ENCODE measurements at regions not wholly inside any gene's neighbourhood (a gene's known extent, or its start where the extent isn't known, plus 50 kb on each side); places are given as distances from the start of the nearest gene placed in this dataset.
"Not testable (repeated sequence)": the region's sequence is repeated elsewhere in the genome, so short reads cannot be mapped to it uniquely, and the experiment has no call there.

DNA sequence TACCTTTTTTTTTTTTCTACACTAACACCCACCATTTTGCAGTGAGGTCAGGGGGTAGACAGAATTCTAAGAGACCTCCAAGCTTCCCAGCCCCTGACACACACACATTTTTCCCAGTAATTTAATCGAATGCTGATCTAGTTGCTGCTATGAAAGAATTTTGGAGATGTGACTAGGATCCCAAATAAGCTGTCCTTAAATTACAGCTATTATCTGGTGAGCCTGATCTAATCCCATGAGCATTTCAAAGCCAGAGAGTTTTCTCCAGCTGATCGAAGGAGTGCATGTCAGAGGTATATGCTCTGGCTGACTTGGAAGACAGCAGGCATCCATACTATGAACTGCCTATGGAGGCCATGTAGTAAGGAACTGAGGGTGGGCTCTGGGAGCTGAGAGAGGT is 503.8 kb upstream of the MARCKS start:
- DNase-seq (ENCODE audit: low read depth in 3 of 3, low spot score in 2 of 3), result no peak

DNA sequence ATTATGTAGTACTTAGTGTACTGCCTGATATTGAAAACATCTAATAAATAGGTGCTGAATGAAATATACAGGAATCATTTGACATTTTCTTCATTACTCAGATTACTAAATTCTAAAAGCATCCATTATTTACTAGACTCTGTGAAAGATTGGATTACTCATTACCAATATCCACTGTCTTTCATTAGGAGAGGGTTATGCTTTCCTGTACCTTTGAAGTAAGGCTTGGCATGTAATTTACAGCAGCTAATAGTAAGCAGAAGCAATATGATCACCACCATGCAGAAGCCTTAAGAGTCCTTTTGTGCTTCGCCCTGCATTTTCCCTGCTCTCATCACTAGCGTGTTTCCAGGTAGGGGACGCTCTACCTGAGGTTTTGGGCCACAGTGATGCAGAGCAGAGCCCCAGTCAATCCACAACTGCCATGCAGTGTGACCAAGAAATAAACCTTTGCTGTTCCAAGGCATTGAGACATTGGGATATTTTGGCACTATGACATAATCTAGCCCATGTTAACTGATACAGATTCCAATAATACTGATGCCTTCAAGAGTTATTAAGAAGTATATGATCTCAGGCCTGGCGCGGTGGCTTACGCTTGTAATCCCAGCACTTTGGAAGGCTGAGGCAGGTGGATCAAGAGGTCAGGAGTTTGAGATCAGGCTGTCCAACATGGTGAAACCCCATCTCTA is 502.8 kb upstream of the MARCKS start:
- DNase-seq (ENCODE audit: low read depth in 3 of 3, low spot score in 2 of 3), result no peak

DNA sequence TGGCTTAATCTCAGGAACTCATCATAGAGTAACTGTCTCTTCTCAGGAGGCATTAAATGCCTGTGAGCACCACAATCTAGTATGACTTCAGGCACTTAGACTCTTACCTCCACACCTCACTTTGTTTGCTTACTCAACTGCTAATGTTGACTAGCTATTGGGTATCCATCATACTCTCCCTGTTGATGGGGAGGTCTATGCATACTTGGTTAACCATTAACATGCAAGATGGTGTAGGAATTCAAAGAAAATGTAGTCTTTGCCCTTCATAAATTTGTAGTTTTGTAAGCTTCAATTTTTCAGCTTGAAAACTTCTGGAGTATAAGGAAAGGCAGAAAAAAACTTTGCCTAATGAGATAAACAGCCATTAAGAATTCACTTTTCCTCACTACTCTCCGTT is 501.0 kb upstream of the MARCKS start:
- no peak for DNase-seq (ENCODE audit: low read depth in 3 of 3, low spot score in 2 of 3)

DNA sequence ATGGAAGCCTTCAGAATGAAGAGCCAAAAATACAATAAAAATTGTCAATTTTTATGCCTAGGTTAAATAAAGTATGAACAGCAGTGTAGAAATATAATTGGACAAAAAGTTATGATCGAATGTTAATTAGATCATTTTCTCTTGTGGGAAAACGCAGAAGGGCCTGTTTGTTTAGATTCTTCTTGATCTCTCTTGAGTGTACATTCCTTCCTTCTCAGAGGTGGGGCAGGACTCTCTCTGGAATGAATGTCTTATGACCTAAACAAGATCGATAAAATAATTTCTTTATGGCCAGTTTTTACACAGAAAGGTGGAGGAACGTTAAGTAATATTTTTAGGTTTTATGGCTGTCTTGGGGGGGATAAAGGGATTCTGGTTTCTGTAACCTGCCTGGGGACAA is 500.1 kb upstream of the MARCKS start:
- no peak for DNase-seq (ENCODE audit: low read depth in 3 of 3, low spot score in 2 of 3)

DNA sequence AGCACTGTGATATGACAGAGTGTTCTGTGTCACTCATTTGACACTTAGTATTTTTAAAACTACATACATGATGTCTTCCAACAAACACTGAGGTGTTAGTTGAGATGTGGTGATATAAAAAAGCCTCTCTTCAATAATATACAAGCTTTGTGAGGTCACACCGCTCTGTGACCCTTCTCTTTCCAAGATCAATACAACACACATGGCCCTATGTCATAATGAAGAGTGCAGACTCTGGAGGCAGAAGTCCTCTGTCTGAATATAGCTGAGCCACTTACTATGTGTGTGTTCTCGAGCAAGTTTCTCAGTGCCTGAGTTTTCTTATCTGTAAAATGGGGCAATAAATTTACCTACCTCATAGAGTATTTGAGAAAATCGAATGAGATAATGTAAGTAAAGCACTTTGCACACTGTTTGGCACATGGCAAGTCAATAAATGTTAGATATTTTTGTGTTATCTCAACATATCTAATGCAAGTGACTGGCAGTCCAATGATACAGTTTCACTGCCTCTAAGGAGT is 499.0 kb upstream of the MARCKS start:
- DNase-seq (ENCODE audit: low read depth in 3 of 3, low spot score in 2 of 3), result no peak

DNA sequence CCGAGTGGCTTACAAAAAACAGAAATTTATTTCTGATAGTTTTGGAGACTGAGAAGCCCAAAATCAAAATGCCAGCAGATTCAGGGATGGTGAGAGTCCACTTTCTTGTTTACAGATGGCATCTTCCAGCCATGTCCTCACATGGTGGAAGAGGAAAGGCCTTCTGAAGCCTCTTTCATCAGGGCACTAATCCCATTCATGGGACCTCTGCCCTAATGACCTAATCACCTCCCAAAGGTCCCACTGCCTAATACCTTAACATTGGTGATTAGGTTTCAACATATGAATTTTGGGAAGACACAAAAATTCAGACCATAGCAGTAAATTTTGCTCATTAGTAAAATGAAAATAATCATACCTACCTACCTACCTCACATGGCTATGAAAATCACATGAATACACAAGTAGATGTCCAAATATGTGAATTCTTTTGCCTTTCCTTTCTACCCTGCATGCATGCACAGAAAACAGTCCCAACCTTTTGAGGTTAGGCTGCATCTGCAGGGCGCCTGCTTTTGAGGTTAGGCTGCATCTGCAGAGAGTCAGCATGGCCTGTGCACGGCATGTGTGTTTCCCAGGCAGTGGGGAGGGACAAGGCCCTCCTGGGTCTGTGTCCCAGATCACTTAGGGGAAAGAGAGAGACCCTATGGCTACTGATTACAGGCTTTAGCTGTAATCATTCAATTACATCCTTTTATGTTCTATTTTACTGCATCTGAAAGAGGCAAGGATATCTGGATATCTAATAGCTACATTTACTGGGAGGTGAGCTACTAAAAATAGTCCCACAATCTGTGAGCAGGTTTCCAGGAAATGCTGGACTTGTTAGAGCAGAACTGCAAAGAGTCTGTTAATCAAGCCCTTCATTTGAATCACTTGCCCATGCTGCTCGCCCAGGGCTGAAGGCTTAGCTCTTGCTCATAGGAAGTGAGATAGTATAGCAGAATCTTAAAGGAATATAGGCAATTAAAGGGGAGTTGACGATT is 497.7 kb upstream of the MARCKS start:
- no peak for DNase-seq (ENCODE audit: low read depth in 3 of 3, low spot score in 2 of 3)

DNA sequence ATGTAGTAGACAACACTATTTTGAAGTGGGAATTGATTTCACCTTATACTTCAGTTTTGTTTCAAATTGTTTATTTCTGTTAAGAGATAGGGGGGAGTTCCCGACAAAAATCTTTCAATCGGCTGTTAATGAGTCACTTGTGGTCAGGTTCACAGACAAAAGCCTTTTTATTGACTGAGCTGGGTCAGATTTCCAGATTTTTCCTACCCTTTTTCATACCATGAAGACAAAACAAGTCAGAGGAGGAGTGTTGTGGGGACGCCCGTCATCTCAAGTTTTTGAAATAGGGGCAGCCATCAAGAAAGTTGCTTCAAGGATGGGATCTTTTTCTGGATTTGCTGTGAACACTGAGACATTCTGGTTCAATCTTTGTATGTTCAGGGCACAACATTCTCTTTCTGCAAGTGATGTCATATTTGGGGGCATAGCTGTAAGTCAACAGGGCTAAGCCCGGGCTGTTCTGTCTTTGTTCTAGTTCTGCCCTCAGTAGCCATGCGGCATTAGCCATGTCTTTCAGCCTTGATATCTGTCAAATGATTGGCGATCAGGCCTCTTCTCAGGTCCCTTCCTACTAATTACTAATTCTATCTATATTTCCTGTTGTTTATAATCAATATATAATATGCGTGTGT is 496.0 kb upstream of the MARCKS start:
- DNase-seq (ENCODE audit: low read depth in 3 of 3, low spot score in 2 of 3), result no peak

DNA sequence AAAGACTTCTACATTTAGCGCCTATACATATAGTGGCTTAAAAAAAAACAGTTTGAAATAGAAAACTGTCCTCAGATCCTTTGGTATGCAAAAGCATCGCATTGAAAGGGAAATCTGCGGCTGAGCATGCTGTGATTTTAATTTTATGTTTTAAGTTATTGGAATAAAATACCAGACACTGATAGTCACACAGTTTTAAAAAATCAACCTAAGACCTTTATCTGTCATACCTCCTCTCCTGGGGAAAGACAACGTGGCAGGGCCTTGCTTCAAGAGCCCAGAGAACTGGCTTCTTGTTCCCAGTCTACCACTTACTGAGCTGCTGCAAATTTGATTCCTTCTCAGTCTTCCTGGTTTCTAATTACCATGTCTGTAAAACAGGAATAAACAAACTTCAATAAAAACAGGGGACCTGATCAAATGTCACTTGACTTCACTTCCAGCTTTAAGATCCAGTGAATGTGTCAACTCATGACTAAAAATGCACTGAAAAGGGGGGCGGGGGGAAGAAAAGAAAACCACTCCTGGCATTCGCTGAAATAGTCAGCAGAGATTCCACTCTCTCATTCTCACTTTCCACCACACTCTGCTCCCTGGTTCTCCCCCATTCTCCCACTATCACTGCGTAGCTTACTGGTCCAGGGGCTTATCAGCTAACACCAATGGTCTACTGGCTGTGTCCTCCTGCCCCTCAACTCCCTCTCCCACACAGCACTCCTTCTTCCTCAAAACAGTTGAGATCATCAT is 494.7 kb upstream of the MARCKS start:
- DNase-seq (ENCODE audit: low read depth in 3 of 3, low spot score in 2 of 3), result no peak

DNA sequence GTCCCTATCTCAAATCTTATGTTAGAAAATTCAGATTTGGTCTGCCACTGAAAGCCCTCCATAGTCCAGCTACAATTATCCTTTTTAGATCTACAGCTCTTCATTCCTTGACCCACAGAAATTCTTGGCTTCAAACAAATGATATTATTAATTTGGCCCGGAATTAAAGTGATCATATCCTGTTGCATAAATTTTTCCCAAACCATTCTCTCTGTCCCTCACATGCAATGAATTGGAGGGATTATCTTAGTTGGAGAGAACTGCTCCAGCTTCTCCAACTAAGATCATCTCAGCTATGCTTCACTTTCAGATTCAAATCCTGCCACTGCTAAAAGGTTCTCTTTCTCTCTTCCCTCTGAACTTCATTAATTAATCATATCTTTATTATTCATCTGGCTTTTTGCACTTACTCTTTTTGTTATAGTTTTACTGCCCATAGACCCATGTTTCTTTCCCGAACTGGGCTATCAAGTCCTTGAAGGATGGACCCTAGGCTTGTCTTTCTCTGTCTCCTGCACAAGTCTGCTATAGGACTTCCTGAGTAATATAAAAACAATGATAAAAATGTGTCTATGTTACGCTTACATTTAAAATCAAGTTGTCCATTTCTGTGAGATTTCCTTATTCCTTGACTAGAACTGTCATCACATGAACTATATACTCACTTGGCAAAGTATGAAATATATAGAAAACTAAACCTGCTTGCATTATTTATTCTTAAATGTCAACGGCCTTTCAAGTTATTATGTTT is 493.9 kb upstream of the MARCKS start:
- no peak for DNase-seq (ENCODE audit: low read depth in 3 of 3, low spot score in 2 of 3)

DNA sequence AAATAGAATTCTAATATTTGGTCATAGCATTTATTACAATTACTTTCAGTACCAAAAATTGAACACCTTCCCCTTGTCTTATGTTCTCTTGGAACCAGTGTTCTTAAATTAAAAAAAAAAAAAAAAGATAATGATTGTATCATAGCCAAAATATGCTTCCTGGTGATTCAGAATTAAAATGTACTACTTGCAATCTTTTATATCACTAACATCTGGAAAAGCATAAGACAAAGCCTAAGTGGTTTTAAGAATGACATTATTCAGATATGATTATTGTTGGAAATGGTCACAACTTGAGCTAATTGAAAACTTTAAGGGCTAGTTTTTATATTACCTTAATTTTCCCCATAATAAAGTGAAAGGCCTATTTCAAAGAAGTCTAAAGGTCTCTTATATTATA is 493.3 kb upstream of the MARCKS start:
- DNase-seq (ENCODE audit: low read depth in 3 of 3, low spot score in 2 of 3), result no peak

DNA sequence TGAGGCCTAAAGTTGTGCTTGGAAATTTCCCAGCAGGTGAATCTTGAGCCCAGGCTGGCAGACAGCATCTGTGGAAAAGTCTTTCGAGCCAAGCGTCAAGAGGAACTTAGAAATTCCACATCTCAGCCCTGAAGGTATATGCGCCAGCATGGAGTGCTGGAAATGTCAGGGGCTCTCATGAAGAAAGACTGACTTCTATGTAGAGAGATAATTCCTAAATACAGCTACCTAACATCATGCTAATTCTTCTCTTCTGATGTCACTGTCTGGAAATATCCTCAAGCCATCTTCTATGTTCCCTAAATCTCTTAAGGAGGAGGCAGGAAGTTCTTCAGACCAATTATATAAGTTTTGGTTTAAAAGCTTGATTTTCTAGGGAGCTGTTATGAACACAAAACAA is 492.4 kb upstream of the MARCKS start:
- DNase-seq (ENCODE audit: low read depth in 3 of 3, low spot score in 2 of 3), result no peak

DNA sequence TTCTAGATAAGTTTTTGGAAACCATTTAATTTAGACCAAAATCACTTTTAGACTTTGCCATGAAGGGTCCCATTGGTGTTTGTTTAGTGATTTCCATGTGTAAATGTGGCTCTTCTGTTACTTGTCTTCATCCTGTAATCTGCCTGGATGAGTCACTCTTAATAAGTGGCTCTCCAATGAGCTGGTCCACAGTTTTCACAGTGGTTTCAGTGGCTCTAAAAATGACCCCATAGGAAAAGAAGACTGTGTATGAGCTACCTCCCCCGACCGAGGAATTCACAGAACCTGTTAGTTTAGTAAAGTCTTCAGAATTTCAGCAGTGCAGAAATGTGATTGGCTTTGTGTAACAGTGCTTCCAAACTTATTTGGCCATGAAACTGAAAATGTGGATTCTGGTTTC is 492.0 kb upstream of the MARCKS start:
- no peak for DNase-seq (ENCODE audit: low read depth in 3 of 3, low spot score in 2 of 3)

DNA sequence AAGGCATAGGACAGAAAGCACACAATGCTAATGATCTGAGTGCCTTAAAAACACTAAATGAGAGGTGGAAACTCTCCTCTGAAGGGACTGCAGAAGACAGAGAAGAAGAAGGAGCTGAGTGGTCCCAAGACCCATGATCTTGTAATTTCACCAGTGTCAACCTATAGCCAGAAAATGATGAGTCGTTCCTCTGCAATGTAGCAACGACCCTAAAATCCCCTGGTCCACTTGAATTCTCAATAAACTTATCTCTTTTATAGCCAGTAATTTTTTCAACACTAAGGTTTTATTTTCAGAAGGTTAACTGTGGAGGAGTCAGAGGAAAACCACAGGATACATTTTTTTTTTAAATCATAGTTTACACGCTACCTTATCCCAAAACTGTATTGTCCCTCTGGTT is 490.6 kb upstream of the MARCKS start:
- no peak for DNase-seq (ENCODE audit: low read depth in 3 of 3, low spot score in 2 of 3)

DNA sequence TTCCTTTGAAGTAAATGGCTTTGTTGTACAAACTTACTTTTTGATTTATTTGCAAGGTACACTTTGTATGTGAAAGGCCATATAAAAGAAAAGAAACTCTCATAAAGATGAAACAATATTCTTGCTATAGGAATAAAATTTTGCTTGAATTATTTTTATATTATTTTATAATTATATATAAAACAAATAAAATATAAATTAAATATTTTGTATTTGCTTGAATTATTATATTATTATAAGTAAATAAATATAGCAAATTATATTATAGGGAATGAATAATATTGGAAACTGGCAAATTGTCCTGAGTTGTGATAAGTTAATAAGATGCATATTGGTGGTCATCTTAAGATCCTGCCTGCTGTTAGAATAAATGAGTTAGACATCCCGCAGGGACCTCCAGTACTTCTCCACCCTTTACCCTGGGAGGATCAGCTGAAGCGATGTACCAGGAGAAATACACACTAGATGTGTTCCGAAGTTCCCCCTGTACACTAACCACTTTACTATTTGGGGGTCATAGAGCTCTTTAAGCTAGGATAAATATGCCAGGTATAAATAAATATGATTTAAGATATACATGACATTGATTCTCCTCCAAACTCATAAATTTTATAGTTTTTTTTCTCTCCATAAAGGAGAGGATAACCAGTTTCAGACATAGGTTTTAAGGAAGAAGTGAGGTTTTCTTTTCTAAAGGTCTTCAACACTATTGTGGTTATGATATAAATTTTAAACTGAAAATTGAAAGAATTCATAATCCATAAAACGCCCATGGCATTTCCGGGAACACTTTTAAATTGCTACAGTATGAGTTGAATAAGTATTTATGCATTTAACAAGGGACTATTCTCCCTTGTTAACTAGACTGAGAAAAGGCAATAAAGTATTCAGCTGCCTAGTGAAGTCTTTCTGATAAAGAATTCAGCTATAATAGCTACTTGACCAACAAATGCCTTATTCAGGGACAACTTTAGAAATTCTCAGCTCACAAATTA is 486.3 kb upstream of the MARCKS start:
- DNase-seq (ENCODE audit: low read depth in 3 of 3, low spot score in 2 of 3), result no peak

DNA sequence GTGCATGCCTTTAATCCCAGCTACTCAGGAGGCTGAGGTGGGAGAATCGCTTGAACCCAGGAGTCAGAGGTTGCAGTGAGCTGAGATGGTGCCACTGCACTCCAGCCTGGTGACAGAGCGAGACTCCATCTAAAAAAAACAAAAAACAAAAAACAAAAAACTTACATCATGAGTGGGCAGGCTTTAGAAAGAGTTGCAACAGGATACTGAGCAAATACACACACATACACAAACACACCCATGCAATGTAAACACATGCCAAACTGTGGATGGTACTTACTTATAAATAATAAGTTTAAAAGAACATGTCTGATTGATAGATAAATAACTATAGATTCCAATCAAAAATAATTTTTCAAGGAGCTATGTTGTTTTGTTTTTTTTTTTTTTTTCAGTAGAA is 481.7 kb upstream of the MARCKS start:
- not testable (repeated sequence) for DNase-seq (ENCODE audit: low read depth in 3 of 3, low spot score in 2 of 3)

DNA sequence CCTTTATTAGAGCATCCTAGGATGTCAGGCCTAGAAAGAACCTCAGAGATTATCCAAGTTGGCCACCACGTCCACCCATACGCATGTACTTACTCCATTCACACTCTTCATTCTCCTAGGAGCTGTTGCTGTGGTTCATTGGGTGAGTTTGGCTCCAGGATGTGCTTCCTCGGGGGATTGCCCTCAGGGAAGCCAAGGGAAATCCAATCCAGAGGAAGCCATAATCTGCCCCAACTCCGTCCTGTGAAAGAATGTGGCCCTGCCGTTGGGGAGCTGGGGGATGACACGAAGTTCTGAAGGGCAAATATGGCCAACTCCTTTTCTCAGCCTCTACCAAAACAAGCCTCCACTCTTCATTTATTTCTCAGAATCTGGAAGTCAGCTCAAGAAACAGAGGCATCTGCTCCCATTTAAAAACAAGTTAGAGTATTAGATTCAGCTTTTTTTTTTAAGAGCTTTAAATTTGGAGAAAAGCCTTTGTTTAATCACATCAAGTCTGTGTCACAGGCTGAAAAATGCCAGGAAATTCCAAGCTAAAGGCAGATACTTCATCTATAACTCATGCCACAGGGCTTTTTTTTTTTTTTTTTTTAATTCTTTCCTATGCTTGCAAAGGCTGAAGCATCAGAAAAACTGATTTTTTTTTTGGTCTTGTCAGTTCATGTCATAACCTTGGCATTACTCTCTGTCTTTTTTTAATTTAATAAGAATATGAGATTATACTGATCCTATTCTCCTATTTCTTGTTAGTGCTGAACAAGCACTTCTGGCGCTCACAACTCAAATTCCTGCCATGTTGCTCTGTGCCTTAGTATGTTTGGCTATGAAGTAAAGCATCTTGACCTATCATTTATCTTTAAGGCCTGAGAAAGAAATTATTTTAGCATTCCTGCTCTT is 480.9 kb upstream of the MARCKS start:
- DNase-seq (ENCODE audit: low read depth in 3 of 3, low spot score in 2 of 3), result no peak

DNA sequence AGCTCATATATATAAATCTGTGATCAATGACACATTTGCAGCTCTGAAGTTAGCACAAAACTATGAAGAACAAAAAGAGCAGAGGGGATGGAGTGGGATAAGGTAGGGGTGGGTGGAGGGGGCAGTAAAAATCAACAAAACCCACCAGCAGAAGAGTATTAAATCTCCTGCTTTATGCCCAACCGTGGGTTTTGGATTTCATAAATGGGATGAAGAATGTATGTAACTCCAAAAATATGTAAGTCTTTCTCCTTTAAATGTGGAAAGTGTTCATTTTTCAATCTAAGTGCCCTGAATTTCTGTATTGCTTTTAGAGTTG is 480.3 kb upstream of the MARCKS start:
- DNase-seq (ENCODE audit: low read depth in 3 of 3, low spot score in 2 of 3), result no peak

DNA sequence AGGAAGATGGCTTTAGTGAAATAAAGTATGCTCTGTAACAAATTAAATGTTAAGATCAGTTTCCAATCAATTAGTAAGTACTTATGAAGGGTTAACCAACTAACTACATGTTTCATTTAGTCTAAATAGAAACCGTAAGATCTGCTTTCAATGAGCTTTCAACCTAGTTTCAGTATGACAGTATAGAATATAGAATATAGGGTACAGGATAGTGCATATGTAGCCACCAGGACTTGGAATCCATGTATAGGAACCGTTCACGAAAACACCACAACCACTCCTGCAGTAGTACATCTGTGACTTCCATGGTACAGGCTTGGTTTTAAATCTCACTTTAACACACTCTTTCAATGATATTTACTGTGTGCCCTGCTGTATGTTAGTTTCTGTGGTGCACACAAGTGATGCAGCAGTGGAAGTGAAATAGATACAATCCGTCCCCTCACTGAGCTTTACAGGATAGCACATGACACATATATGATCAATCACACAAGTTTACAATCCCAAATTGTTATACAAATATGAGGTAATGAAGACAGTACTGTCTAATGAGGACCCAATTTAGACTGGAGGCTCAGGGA is 479.7 kb upstream of the MARCKS start:
- DNase-seq (ENCODE audit: low read depth in 3 of 3, low spot score in 2 of 3), result no peak
